ENCODE measurements at regions not wholly inside any gene's neighbourhood (a gene's known extent, or its start where the extent isn't known, plus 50 kb on each side); places are given as distances from the start of the nearest gene placed in this dataset.

DNA sequence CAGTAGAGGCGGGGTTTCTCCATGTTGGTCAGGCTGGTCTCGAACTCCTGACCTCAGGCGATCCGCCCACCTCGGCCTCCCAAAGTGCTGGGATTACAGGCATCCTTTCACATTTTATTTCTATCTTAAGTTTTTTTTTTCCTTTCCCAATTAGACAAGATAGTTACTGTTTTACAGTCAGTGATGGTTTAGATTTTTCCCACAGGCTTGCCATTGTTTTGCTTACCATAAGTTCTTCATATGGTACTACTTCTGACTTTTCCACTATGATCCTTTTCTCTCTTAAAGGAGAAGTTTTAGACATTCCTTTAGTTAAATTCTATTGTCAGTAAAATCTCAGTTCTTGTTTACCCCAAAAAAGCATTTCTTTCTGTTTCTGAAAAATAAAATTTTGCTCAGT is 462.6 kb downstream of the CENPC start:
- TF ChIP-seq, protein P1, sequence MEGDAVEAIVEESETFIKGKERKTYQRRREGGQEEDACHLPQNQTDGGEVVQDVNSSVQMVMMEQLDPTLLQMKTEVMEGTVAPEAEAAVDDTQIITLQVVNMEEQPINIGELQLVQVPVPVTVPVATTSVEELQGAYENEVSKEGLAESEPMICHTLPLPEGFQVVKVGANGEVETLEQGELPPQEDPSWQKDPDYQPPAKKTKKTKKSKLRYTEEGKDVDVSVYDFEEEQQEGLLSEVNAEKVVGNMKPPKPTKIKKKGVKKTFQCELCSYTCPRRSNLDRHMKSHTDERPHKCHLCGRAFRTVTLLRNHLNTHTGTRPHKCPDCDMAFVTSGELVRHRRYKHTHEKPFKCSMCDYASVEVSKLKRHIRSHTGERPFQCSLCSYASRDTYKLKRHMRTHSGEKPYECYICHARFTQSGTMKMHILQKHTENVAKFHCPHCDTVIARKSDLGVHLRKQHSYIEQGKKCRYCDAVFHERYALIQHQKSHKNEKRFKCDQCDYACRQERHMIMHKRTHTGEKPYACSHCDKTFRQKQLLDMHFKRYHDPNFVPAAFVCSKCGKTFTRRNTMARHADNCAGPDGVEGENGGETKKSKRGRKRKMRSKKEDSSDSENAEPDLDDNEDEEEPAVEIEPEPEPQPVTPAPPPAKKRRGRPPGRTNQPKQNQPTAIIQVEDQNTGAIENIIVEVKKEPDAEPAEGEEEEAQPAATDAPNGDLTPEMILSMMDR (IDR thresholded peaks at IDR 0.05), result no peak
- TF ChIP-seq EP300 (IDR thresholded peaks at IDR 0.05) (no peak), POLR2A (IDR thresholded peaks at IDR 0.05) (no peak)

Measured in ovary (tissue), 3 donors.